ENCODE measurements at regions not wholly inside any gene's neighbourhood (a gene's known extent, or its start where the extent isn't known, plus 50 kb on each side); places are given as distances from the start of the nearest gene placed in this dataset.

DNA sequence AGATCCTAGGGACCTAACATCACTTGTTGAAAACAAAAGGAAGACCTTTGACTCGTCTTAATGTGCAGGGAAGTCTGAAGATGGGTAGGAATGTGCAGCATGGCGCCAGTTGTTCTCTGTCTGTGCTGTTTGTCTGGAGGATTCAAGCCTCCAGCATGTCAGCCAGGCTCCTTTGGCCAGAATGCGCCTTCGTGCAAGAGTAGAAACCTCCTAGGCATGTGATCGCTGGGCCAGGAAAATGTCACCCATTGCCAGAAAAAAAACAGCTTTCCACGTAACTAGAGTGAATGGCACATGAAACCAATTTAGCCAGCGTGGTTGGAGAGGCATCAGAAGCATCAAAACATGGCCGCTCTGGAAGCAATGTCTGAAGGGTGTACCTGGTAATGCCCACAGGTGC is 132.7 kb downstream of the EDN1 start:
- DNase-seq (ENCODE audit: low spot score): no peak

GRCh38 chr6:12423832-12424231 is 133.7 kb downstream of the EDN1 start:
- no peak for DNase-seq (ENCODE audit: low spot score)

DNA sequence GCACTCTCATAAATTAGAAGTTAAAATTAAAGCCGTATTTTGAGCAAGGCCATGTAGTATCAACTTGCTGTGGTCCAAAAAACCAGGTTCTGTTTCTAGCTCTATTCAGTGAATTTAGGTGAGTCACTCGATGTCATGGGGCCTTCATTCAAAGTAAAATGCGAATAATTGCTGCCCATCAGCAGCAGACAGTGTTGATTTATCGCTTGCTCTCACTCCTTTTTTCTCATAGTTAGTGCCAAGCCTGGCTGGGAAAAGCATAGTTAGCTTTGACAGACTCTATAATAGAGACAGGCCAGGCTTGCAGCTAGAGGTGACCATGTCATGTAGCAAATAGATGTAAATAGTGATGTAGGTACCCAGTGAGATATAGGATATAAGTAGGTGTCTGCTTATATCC is 136.0 kb downstream of the EDN1 start:
- no peak for DNase-seq (ENCODE audit: low spot score)

DNA sequence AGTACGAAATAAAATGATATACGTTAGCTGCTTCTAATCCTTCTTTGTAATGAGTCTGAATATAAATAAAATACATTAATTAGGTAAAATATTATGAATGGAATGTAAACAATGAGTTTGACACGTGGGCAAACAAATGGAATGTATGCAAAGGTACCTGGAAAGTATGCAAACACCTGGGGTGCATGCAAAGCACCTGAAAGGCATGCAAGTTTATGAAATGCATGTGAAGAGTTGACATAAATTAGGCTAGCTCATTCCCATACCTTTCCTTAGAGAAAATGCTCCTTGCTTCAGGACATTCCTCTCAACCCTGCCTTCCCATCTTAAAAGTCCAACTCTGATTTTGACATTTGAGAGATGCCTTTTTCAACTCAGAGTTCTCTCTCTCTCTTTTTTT is 140.9 kb downstream of the EDN1 start:
- no peak for DNase-seq (ENCODE audit: low spot score)

DNA sequence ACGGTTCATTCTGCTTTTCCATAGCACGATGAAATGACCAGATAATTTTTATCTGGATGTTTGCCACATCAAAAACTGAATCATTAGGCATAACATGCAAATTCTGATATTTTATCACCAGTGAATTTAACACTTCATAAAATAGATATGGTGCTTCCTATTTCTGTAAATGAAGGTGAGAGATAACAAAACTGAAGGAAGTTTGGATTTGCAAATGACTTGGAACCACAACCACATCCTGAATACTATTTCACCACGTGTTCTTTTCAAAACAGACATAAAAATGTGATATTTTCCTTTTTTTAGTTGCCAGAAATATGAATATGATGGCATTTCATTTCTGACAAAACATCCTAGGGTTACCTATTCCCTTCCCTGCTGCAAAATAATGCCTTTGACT is 146.1 kb downstream of the EDN1 start:
- DNase-seq (ENCODE audit: low spot score): no peak

- no peak for DNase-seq (ENCODE audit: low spot score)
Observed at GRCh38 chr6:12436683-12437082, 146.5 kb downstream of the EDN1 start.

DNA sequence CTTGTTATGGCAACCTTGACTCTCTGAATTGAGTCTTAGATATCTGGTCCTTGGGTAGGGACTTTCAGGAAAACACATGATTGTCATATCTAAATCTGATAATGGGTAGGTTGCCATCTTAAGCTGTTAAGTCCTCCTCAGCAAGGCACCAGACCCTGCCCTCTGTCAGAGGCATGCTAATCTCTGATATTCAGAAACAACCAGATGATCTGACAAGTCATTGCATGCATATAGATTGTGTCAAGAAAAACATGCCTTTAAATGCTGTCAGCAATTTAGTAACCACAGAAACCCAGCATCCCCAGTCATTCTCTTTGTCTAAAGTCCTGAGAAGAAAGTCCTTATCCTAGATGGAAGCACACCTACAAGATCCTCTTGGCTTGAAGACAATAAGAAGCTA is 149.1 kb downstream of the EDN1 start:
- no peak for DNase-seq (ENCODE audit: low spot score)

DNA sequence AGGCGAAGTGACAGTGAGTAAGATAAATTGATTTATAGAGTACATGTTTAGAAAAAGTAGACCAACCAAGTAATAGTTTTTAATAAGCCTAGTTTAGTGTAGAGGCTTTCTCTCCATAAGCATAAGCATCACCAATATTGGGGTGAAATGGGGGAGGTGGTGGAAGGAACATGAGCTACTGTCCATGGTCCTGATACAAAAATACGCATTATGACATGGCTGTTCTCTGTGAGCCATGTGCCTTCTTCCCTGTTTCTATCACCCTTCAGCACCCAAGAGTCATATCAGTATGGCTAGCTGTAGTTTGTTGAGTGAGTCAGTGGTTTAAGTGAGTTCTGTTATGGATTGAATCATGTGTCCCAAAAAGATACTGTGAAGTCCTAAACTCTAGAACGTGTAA is 150.8 kb downstream of the EDN1 start:
- no peak for DNase-seq (ENCODE audit: low spot score)

GRCh38 chr6:12442455-12442854 is 152.3 kb downstream of the EDN1 start:
- DNase-seq (ENCODE audit: low spot score): no peak

- no peak for DNase-seq (ENCODE audit: low spot score)
Observed at GRCh38 chr6:12446394-12446793, 156.2 kb downstream of the EDN1 start.

DNA sequence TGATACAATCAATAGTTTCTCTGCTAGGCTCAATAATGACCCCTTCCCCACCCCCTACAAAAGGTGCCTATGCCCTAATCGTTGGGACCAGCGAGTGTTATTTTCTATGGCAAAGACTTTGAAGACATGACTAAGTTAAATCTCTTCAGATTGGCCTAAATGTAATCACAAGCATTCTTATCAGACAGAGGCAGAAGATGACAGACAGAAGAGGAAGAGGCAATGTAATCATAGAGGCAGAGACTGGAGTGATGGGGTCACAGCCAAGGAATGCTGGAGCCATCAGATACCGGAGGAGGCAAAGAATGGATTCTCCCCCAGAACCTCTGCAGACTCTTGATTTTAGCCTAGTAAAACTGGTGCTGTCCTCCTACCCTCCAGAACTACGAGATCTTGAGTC is 159.3 kb downstream of the EDN1 start:
- no peak for DNase-seq (ENCODE audit: low spot score)

DNA sequence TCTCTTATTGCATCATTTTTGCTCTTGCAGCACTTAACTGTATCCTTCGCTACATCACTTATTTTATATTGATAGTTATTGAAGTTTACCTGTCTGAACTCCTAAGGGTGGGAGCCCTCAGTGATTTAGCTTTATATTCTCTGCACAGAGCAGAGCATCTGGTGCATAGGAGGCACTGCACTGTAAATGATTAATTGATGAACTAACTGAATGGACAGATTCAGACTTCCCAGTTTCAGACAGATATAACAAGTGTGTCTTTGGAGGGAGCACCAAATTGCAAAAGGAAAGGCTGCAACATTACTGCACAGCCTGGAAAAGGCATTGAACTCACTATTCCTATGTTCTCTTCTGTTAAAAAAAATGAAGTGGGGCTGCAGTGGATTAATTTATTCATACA is 160.3 kb downstream of the EDN1 start:
- DNase-seq (ENCODE audit: low spot score): no peak

DNA sequence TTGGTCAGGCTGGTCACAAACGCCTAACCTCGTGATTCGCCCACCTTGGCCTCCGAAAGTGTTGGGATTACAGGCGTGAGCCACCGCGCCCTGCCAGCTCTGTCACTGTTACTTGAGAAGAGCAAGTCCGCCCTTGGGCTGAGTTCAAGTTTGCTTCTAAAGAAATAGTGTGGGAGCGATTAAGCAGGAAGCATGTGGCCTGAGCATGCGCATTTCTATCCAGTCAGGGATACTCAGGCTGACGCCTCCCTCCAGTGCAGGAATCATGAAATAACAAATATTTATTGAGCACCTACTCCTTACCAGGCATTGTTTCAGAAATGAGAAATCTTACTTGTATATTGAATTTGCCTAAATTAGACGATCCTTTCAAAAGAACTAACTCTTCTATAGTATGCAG is 166.2 kb downstream of the EDN1 start:
- DNase-seq (ENCODE audit: low spot score): no peak

- no peak for DNase-seq (ENCODE audit: low spot score)
Observed at GRCh38 chr6:12457094-12457493, 166.9 kb downstream of the EDN1 start.

- no peak for DNase-seq (ENCODE audit: low spot score)
Observed at GRCh38 chr6:12458558-12458957, 168.4 kb downstream of the EDN1 start.

DNA sequence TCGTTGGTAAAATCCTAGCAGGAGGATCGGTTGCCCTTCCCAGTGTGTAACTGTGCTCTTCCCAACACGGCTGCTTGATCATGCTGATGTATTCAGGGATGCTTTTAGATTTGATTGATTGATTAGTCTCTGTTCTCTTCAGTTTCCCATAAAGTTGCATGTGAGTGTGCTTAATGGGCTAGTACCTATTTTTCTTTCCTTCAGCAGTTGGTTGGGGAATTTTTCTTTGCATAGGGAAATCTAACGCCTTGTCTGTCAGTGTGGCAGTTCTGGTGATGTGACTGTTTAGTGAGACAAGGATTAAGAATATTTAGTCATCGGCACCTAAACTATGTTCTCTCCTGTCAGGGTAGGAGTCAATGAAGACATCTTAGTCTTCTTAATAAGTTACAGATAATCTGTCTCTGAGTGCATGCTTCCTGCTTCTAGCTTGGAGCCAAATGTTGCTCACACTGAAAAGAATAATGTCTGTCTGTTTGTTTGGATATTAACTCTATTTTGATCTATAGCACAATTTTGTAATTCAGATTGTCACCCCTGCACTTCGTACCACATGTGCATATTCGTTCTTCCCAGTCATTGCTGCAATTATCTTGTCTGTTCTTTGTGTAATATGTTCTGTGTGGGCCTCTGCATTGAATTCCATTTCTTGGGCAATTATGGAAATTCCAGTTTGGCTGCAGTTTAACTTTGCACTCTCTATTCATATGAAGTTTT is 169.9 kb downstream of the EDN1 start:
- no peak for DNase-seq (ENCODE audit: low spot score)

GRCh38 chr6:12467706-12468670 is 177.8 kb downstream of the EDN1 start:
- no peak for DNase-seq (ENCODE audit: low spot score)

DNA sequence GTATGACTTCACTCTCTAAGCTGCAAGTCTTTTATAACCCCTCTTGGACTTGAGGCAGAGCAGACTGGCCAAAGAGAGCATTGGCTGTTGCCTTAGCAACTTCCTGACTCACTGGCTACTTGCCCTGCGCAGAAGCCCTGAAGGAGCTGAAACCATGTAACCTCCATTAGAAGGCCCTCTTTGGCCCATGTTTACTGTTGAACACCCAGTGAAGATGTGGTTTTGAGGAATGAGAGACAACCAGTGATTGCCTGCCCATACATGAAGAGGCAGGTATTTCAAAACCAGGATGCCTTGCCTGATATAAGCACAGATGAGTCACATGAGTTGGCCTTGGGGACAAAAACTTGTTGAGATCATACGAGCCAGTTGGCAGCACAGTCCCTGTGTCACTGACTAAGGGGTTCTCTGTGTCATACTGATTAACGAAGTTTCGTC is 182.5 kb downstream of the EDN1 start:
- DNase-seq (ENCODE audit: low spot score): no peak

GRCh38 chr6:12473494-12473893 is 183.3 kb downstream of the EDN1 start:
- DNase-seq (ENCODE audit: low spot score): no peak

DNA sequence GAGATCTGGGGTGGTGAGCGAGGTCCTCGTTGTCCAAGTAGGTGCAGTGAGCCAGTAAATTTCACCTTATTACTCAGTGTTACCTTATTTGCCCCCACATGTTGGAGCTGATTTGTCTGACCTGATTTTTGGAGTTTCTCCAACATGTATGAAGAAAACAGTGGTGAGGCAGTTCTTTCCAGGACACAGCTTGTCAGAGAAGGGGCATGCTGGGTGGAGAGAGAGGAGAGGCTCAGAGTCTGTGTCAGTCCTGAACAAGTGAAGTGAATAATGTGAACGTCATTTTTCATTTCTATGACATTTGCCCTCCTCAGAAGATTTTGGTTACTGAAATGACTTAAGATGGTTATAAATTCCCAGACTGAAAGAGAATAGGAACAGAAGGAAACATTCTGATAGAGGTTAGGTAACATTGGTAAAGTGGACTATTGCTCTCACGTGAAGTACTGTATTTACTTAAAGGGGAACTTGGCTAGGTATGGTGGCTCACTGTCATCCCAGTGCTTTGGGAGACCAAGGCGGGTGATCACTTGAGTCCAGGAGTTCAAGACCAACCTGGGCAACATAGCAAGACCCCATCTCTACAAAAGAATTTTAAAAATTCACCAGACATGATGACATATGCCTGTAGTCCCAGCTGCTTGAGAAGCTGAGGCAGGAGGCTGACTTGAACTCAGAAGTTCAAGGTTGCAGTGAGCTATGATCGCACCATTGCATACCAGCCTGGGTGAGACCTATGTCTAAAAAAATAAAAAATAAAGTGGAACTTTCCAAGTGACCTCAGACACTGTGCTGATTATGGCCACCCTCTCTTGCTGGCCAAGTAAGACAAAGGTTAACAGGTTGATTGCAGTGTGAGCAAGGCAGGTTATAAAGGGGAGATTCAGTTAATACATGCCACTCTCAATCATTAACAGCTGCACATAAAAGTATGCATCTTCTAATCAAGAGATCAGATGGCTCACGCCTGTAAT is 184.3 kb downstream of the EDN1 start:
- no peak for DNase-seq (ENCODE audit: low spot score)

- DNase-seq (ENCODE audit: low spot score): no peak
Observed at GRCh38 chr6:12476484-12476883, 186.3 kb downstream of the EDN1 start.

DNA sequence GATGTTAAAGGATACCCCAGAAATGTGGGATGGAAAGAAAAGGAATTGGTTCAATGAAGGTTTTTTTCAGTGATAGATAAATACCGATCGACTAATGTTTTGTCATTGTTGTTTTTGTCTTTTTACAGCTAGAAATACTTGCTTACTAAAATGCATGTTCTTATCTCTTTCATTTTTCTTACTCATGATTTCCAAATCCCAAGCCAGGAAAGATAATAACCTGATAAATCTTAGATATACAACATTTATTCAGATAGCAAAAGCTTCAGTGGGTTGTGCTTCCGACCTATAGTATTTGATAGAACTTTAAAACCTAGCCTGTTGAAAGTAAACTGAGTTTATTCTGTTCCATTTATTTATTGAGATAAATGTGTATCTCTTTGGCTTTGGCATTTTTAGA is 187.5 kb downstream of the EDN1 start:
- no peak for DNase-seq (ENCODE audit: low spot score)
